Activated T-helper 1 cell treated with anti-CD3 and anti-CD28 coated beads, Interleukin-12 subunit alpha, Interleukin-12 subunit beta, Interleukin-2, Interleukin-4 antibody, amounts not matched to agents 30 ng/mL and 10 ng/mL and 1 ng/mL, durations not matched to agents 14 hours and 24 hours and 36 hours (primary cell): ENCODE measurements at regions not wholly inside any gene's neighbourhood (a gene's known extent, or its start where the extent isn't known, plus 50 kb on each side); places are given as distances from the start of the nearest gene placed in this dataset.
A peak's percentile ranks its signal among the peaks of the same experiment; 100 is the strongest.

Experiments
- DNase-seq: peaks from one replicate; pipeline ENCODE4 v3.0.0; 2021; ENCODE audit warnings: low spot score
- H3K27ac Mint-ChIP-seq: one replicate; pipeline ENCODE4 v1.8.0; 2021; ENCODE audit warnings: mild to moderate bottlenecking, mixed read lengths
- H3K27me3 Mint-ChIP-seq: one replicate; pipeline ENCODE4 v1.8.0; 2022; ENCODE audit warnings: mild to moderate bottlenecking, moderate library complexity, mixed read lengths; ENCODE audit not compliant: insufficient read depth
- H3K36me3 Mint-ChIP-seq: one replicate; pipeline ENCODE4 v1.8.0; 2021; ENCODE audit warnings: low read depth, mixed read lengths
- H3K4me1 Mint-ChIP-seq: one replicate; pipeline ENCODE4 v1.8.0; 2021; ENCODE audit warnings: low read depth, mixed read lengths
- H3K4me3 Mint-ChIP-seq: one replicate; pipeline ENCODE4 v1.8.0; 2021; ENCODE audit warnings: mild to moderate bottlenecking, moderate library complexity, mixed read lengths
- H3K9me3 Mint-ChIP-seq: one replicate; pipeline ENCODE4 v1.8.0; 2021; ENCODE audit warnings: mixed read lengths
- intact Hi-C: fragments of 100-400 bp; cut with micrococcal nuclease; formaldehyde crosslinking; loops from one replicate; pipeline ENCODE4 v1.15.1; 2024

GRCh38 chr2:203789618-203790017 lies 78.0 kb upstream of the CTLA4 start:
- peaks cover 13% of the 10 kb centered on the region for H3K4me1 Mint-ChIP-seq
- no peak overlapping the region for H3K27ac Mint-ChIP-seq
- no peaks in the 10 kb centered on the region for H3K9me3 Mint-ChIP-seq
- DNase-seq = no peak
- H3K27me3 Mint-ChIP-seq = peaks cover 5% of the 10 kb centered on the region
- no peaks in the 10 kb centered on the region for H3K36me3 Mint-ChIP-seq
- intact Hi-C loops = no loop called here
- no peak overlapping the region for H3K4me3 Mint-ChIP-seq

GRCh38 chr2:203790134-203790852 lies 77.3 kb upstream of the CTLA4 start:
- H3K4me3 Mint-ChIP-seq = no peak overlapping the region
- peaks cover 5% of the 10 kb centered on the region for H3K27me3 Mint-ChIP-seq
- DNase-seq = no peak
- no peaks in the 10 kb centered on the region for H3K9me3 Mint-ChIP-seq
- no peaks in the 10 kb centered on the region for H3K36me3 Mint-ChIP-seq
- H3K27ac Mint-ChIP-seq = no peak overlapping the region
- intact Hi-C loops = no loop called here
- H3K4me1 Mint-ChIP-seq = peaks cover 9% of the 10 kb centered on the region

- intact Hi-C loops = no loop called here
- H3K36me3 Mint-ChIP-seq = peaks cover 7% of the 10 kb centered on the region
- H3K4me3 Mint-ChIP-seq = no peak overlapping the region
- no peak for DNase-seq
- peaks cover 36% of the 10 kb centered on the region for H3K4me1 Mint-ChIP-seq
- H3K27me3 Mint-ChIP-seq = peaks cover 3% of the 10 kb centered on the region
- no peak overlapping the region for H3K27ac Mint-ChIP-seq
- peaks cover 8% of the 10 kb centered on the region for H3K9me3 Mint-ChIP-seq
These were observed 71.1 kb upstream of the CTLA4 start for GRCh38 chr2:203796248-203797010.

DNA sequence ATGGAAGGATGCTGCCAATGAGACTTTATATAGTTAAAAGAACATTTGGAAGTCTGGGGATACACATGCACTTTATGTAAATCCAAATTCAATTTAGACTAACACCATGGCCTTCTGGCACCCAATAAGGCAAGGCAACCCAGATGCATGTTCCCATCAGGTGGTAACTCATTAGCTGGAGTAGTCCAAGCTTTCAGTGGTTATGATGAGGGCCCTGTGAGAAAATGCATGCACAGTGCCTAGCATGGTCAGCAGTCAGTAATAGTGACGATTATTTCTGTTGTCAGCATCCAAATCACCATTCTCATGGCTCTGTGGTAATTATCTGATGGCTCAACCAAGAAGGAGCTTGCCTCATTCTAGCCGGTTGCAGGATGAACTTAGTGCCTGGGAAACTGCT lies 70.3 kb upstream of the CTLA4 start:
- peaks cover 9% of the 10 kb centered on the region for H3K9me3 Mint-ChIP-seq
- intact Hi-C loops = no loop called here
- H3K4me1 Mint-ChIP-seq = peaks cover 41% of the 10 kb centered on the region
- peaks cover 9% of the 10 kb centered on the region for H3K36me3 Mint-ChIP-seq
- DNase-seq = no peak
- H3K27ac Mint-ChIP-seq = no peak overlapping the region
- peaks cover 3% of the 10 kb centered on the region for H3K27me3 Mint-ChIP-seq
- H3K4me3 Mint-ChIP-seq = no peak overlapping the region

DNA sequence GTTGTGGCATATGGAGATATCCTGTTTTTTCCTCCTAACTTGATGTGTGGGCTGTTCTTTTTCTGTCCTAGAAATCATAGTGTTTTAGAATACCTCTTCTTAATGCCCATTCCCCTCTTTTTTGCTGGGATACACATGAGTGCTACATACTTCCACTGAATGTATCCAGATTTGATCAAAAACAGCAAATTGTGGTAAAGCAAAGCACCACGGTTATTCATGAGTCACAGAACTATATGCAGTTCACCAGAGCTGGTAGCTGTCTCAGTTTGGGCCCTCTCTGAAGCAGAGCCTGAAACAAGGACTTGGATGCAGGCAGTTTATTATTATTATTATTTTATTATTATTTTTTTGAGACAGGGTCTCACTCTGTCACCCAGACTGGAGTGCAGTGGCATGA lies 69.9 kb upstream of the CTLA4 start:
- intact Hi-C loops = no loop called here
- H3K9me3 Mint-ChIP-seq = peaks cover 9% of the 10 kb centered on the region

GRCh38 chr2:203798296-203799087 lies 69.1 kb upstream of the CTLA4 start:
- Mint-ChIP-seq H3K27me3 (no peaks in the 10 kb centered on the region), H3K4me3 (no peak overlapping the region), H3K36me3 (peaks cover 9% of the 10 kb centered on the region), H3K4me1 (peaks cover 53% of the 10 kb centered on the region), H3K27ac (peak overlapping the region; percentile 13), H3K9me3 (peaks cover 9% of the 10 kb centered on the region)
- no peak for DNase-seq
- intact Hi-C loops = no loop called here

More for the DNA sequence above, 69.9 kb upstream of the CTLA4 start:
- H3K4me1 Mint-ChIP-seq = peaks cover 45% of the 10 kb centered on the region
- H3K4me3 Mint-ChIP-seq = no peak overlapping the region
- H3K36me3 Mint-ChIP-seq = peaks cover 9% of the 10 kb centered on the region
- H3K27me3 Mint-ChIP-seq = peaks cover 2% of the 10 kb centered on the region
- H3K27ac Mint-ChIP-seq = no peak overlapping the region
- DNase-seq = no peak

- H3K4me3 Mint-ChIP-seq = peak overlapping the region; percentile 32
- intact Hi-C loops = loop anchor here (1.0 to 5.0 kb wide), 4 partner anchors 37 to 201 kb away; no protein-coding TSS in a partner anchor
- no peak for DNase-seq
These were observed 67.7 kb upstream of the CTLA4 start for GRCh38 chr2:203799908-203800307.

GRCh38 chr2:203800783-203801182 lies 66.8 kb upstream of the CTLA4 start:
- Mint-ChIP-seq H3K36me3 (peaks cover 13% of the 10 kb centered on the region), H3K4me1 (peaks cover 70% of the 10 kb centered on the region), H3K4me3 (no peak overlapping the region), H3K9me3 (peaks cover 17% of the 10 kb centered on the region), H3K27ac (no peak overlapping the region), H3K27me3 (no peaks in the 10 kb centered on the region)
- intact Hi-C loops = loop anchor here (1.0 to 5.0 kb wide), 4 partner anchors 37 to 201 kb away; no protein-coding TSS in a partner anchor
- no peak for DNase-seq

More at GRCh38 chr2:203799908-203800307, 67.7 kb upstream of the CTLA4 start:
- peak overlapping the region; percentile 73 for H3K27ac Mint-ChIP-seq
- peaks cover 67% of the 10 kb centered on the region for H3K4me1 Mint-ChIP-seq
- peaks cover 13% of the 10 kb centered on the region for H3K36me3 Mint-ChIP-seq
- H3K27me3 Mint-ChIP-seq = no peaks in the 10 kb centered on the region
- peaks cover 14% of the 10 kb centered on the region for H3K9me3 Mint-ChIP-seq

DNA sequence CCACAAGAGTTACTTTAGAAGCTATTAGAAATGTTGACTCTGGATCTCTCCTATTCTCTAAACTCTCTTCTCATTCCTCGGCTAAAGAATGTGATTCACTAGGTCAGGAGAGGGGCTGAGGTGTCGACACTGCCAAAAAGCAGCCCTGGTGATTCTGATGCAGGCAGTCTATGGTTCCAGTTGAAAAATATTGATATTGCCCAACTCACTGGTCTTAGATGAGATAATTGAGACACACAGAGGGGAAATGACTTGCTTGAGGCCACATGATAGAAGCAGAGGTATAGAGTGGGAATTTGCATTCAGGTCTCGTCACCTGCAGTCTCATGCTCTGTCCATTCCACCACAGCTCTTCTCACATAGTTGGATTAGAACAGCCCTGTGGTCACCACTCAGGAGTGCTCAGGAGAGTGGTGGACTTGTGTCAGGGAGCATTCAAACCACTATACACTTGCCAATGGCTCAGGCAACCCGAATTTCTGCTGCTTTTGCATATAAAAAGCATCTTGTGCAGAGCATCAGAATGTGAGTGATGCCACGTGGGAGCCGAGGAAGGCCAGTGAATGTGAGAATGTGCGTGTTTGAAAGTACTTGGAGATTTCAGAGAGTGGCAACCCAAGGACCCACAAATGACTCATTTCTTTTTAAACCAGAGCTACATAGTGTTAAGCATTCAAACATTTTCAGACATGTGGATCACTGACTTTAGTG lies 65.1 kb upstream of the CTLA4 start:
- intact Hi-C loops = loop anchor here (1.0 to 5.0 kb wide), 6 partner anchors 9 to 92 kb away; no protein-coding TSS in a partner anchor
- Mint-ChIP-seq H3K27me3 (peaks cover 2% of the 10 kb centered on the region), H3K27ac (peak overlapping the region; percentile 75), H3K36me3 (peaks cover 14% of the 10 kb centered on the region), H3K9me3 (peaks cover 26% of the 10 kb centered on the region), H3K4me1 (peaks cover 80% of the 10 kb centered on the region), H3K4me3 (no peak overlapping the region)
- no peak for DNase-seq

GRCh38 chr2:203803053-203803429 lies 64.5 kb upstream of the CTLA4 start:
- peaks cover 14% of the 10 kb centered on the region for H3K36me3 Mint-ChIP-seq
- H3K27me3 Mint-ChIP-seq = peaks cover 2% of the 10 kb centered on the region
- DNase-seq = no peak
- peak overlapping the region; percentile 75 for H3K27ac Mint-ChIP-seq
- peak overlapping the region; percentile 25 for H3K4me3 Mint-ChIP-seq
- H3K4me1 Mint-ChIP-seq = peaks cover 81% of the 10 kb centered on the region
- peaks cover 26% of the 10 kb centered on the region for H3K9me3 Mint-ChIP-seq
- intact Hi-C loops = loop anchor here (2.0 to 5.0 kb wide), 2 partner anchors 89 to 92 kb away; no protein-coding TSS in a partner anchor

DNA sequence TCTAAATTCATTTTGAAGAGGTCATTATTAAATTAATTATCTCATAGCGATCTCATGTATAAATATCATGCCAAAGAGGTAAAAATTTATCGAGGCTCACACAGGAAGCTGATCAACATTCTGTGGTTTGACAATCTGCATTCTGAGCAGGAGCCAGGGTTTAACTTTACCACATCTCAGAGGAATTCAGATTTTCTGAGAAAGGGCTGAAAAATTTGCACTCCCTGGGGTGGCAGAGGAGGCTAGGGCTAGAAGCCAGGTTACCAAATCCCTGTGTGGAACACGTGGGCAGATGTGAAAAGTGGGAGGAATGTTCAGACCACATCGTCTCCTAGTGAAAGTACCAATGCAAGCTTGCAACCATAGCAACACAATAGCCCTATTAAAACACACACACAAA lies 63.5 kb upstream of the CTLA4 start:
- Mint-ChIP-seq H3K4me3 (peak overlapping the region; percentile 19), H3K27ac (peak overlapping the region; percentile 76), H3K36me3 (peaks cover 13% of the 10 kb centered on the region), H3K4me1 (peaks cover 80% of the 10 kb centered on the region), H3K9me3 (peaks cover 26% of the 10 kb centered on the region), H3K27me3 (peaks cover 2% of the 10 kb centered on the region)
- intact Hi-C loops = loop anchor here (1.0 to 5.0 kb wide), 5 partner anchors 20 to 225 kb away; partner anchors contain the start of gene CD28
- no peak for DNase-seq
